ENCODE measurements at regions not wholly inside any gene's neighbourhood (a gene's known extent, or its start where the extent isn't known, plus 50 kb on each side); places are given as distances from the start of the nearest gene placed in this dataset.

DNA sequence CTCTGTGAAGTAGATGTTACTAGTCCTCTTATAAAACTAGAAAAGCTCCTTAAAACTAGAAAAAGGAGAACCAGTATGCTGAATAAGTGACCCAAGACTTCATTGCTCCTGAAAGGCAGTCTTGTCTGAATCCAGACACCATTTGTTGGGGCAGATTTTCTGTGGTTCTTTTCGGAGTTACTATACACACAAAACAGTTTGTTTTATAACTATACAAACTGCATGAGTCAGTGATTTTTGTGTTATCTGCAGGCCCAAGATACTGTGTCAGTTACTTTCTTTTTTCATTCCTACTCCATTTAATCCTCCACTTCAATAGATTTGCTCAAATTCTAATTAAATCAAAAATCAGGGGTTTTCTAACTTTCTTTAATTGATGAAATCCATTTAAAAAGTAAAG is 244.6 kb downstream of the ARPP21 start:
- TF ChIP-seq, protein P1, sequence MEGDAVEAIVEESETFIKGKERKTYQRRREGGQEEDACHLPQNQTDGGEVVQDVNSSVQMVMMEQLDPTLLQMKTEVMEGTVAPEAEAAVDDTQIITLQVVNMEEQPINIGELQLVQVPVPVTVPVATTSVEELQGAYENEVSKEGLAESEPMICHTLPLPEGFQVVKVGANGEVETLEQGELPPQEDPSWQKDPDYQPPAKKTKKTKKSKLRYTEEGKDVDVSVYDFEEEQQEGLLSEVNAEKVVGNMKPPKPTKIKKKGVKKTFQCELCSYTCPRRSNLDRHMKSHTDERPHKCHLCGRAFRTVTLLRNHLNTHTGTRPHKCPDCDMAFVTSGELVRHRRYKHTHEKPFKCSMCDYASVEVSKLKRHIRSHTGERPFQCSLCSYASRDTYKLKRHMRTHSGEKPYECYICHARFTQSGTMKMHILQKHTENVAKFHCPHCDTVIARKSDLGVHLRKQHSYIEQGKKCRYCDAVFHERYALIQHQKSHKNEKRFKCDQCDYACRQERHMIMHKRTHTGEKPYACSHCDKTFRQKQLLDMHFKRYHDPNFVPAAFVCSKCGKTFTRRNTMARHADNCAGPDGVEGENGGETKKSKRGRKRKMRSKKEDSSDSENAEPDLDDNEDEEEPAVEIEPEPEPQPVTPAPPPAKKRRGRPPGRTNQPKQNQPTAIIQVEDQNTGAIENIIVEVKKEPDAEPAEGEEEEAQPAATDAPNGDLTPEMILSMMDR (conservative IDR thresholded peaks at IDR 0.05; ENCODE audit: low read depth, low read length) = no peak
- no peak for TF ChIP-seq EZH2 (IDR thresholded peaks at IDR 0.05; ENCODE audit: borderline replicate concordance, low read depth, low read length, poor library complexity, severe bottlenecking)
- no peaks in the 10 kb centered on the region for H3K4me1 ChIP-seq (ENCODE audit: insufficient read depth, low read length, poor library complexity, severe bottlenecking)
- H3K9me3 ChIP-seq (ENCODE audit: low read depth, low read length, poor library complexity, severe bottlenecking) = peaks cover 6% of the 10 kb centered on the region
- H3K27ac ChIP-seq (ENCODE audit: low read depth, low read length, poor library complexity, severe bottlenecking) = no peak overlapping the region
- DNase-seq (ENCODE audit: low spot score) = no peak
- BruUV-seq (replicated peaks) = no TSS peak
- CTCF ChIA-PET = no interaction called here
- H3K27me3 ChIP-seq (replicated peaks; ENCODE audit: insufficient read depth, low read depth, low read length, poor library complexity) = no peaks in the 10 kb centered on the region
- no peaks in the 10 kb centered on the region for H3K36me3 ChIP-seq (ENCODE audit: insufficient read depth, low read length, poor library complexity, severe bottlenecking)
- POLR2A ChIA-PET (ENCODE audit: low non-redundant PET) = no interaction called here
- intact Hi-C loops (cut with micrococcal nuclease; ENCODE audit: unreplicated experiment) = no loop called here
- H3K4me3 ChIP-seq (ENCODE audit: low read depth, low read length, poor library complexity, severe bottlenecking) = no peak overlapping the region

DNA sequence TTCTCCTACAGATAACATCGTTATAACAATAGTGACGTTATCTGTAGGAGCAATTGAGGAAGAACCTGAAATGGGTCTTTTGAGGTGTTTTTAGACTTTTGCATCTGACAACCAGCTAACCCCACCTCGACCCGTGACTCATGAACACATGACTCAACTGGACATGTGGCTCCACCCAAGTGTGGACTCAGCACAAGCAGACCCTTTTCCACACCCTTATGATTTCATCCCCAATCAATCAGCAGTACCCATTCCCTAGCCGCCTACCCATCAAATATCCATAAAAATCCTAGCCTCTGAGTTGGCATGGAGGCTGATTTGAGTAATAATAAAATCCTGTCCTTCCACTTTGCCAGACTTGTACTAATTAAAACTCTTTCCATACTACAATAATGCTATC is 255.4 kb downstream of the ARPP21 start:
- Histone ChIP-seq H3K9me3 (ENCODE audit: low read depth, low read length, poor library complexity, severe bottlenecking) (no peaks in the 10 kb centered on the region), H3K36me3 (ENCODE audit: insufficient read depth, low read length, poor library complexity, severe bottlenecking) (no peaks in the 10 kb centered on the region), H3K27ac (ENCODE audit: low read depth, low read length, poor library complexity, severe bottlenecking) (no peak overlapping the region), H3K4me1 (ENCODE audit: insufficient read depth, low read length, poor library complexity, severe bottlenecking) (no peaks in the 10 kb centered on the region), H3K4me3 (ENCODE audit: low read depth, low read length, poor library complexity, severe bottlenecking) (no peak overlapping the region), H3K27me3 (replicated peaks; ENCODE audit: insufficient read depth, low read depth, low read length, poor library complexity) (no peaks in the 10 kb centered on the region)
- no peak for DNase-seq (ENCODE audit: low spot score)
- TF ChIP-seq, protein P1 (conservative IDR thresholded peaks at IDR 0.05; ENCODE audit: low read depth, low read length) = no peak
- TF ChIP-seq EZH2 (IDR thresholded peaks at IDR 0.05; ENCODE audit: borderline replicate concordance, low read depth, low read length, poor library complexity, severe bottlenecking) = no peak
- intact Hi-C loops (cut with micrococcal nuclease; ENCODE audit: unreplicated experiment) = no loop called here
- ChIA-PET POLR2A (ENCODE audit: low non-redundant PET) (no interaction called here), CTCF (no interaction called here)
- no TSS peak for BruUV-seq (replicated peaks)

DNA sequence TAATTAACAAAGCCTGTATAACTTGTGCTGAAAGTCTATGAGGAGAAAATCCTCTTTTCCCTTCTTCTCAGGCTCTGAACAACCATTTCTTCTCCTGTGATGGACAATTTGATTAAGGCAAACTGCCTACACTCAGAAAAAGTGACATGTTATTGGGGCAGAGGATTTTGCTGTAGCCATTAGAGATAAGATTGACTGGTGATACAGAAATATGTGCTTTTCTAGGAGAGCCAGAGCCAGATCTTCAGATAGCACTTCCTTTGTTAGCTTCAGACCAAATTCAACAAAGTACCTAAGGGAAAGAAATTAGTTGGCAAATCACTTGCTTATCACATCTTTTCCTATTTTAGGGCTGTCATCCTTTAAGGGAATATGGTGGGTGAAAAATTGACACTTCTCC is 259.9 kb downstream of the ARPP21 start:
- ChIA-PET CTCF (no interaction called here), POLR2A (ENCODE audit: low non-redundant PET) (no interaction called here)
- no peaks in the 10 kb centered on the region for H3K9me3 ChIP-seq (ENCODE audit: low read depth, low read length, poor library complexity, severe bottlenecking)
- H3K4me1 ChIP-seq (ENCODE audit: insufficient read depth, low read length, poor library complexity, severe bottlenecking) = no peaks in the 10 kb centered on the region
- no peaks in the 10 kb centered on the region for H3K36me3 ChIP-seq (ENCODE audit: insufficient read depth, low read length, poor library complexity, severe bottlenecking)
- H3K27me3 ChIP-seq (replicated peaks; ENCODE audit: insufficient read depth, low read depth, low read length, poor library complexity) = no peaks in the 10 kb centered on the region
- no TSS peak for BruUV-seq (replicated peaks)
- no peak overlapping the region for H3K4me3 ChIP-seq (ENCODE audit: low read depth, low read length, poor library complexity, severe bottlenecking)
- DNase-seq (ENCODE audit: low spot score) = no peak
- intact Hi-C loops (cut with micrococcal nuclease; ENCODE audit: unreplicated experiment) = no loop called here
- TF ChIP-seq, protein P1 (conservative IDR thresholded peaks at IDR 0.05; ENCODE audit: low read depth, low read length) = no peak
- no peak for TF ChIP-seq EZH2 (IDR thresholded peaks at IDR 0.05; ENCODE audit: borderline replicate concordance, low read depth, low read length, poor library complexity, severe bottlenecking)
- H3K27ac ChIP-seq (ENCODE audit: low read depth, low read length, poor library complexity, severe bottlenecking) = no peak overlapping the region
